K562 (cell line): ENCODE measurements at regions not wholly inside any gene's neighbourhood (a gene's known extent, or its start where the extent isn't known, plus 50 kb on each side); places are given as distances from the start of the nearest gene placed in this dataset.

Experiments used
- COPS2 ChIP-seq: fragments of 450-650 bp; conservative IDR thresholded peaks from 2 replicates; pipeline ENCODE4 v1.6.1; 2016; ENCODE audit warnings: mild to moderate bottlenecking, moderate library complexity
- CREM ChIP-seq: IDR thresholded peaks from 2 replicates; pipeline ENCODE4 v1.6.1; 2014; ENCODE audit warnings: antibody characterized with exemption, low read depth
- DMBX1 ChIP-seq: fragments of 250-450 bp; sonication (Bioruptor Pico); IDR thresholded peaks from 2 replicates; pipeline ENCODE4 v1.8.0; 2022; ENCODE audit warnings: inconsistent platforms, mild to moderate bottlenecking, moderate library complexity, borderline replicate concordance
- HSF4 ChIP-seq: fragments of 250-450 bp; sonication (Bioruptor Pico); IDR thresholded peaks from 2 replicates; pipeline ENCODE4 v2.1.2; 2022; ENCODE audit warnings: mild to moderate bottlenecking, moderate library complexity, borderline replicate concordance
- SIRT6 ChIP-seq: IDR thresholded peaks from one replicate; pipeline ENCODE4 v1.6.1; 2012; ENCODE audit warnings: low read depth, mild to moderate bottlenecking, control low read depth, inconsistent platforms, low read length, moderate library complexity
- USF2 ChIP-seq: sonication (generic); formaldehyde crosslinking; IDR thresholded peaks from 2 replicates; pipeline ENCODE4 v1.5.0; 2020; ENCODE audit warnings: missing genetic modification reagents
- YY1 ChIP-seq, 3 experiments: IDR thresholded peaks; 2 replicates each; pipeline ENCODE4 v1.6.1; 2011; ENCODE audit warnings: low read length in 2 of 3, mild to moderate bottlenecking in 2 of 3, moderate library complexity in 2 of 3, borderline replicate concordance in 1 of 3, control low read depth in 1 of 3, low read depth in 1 of 3; ENCODE audit not compliant: insufficient read depth in 3 of 3, insufficient replicate concordance in 2 of 3, control insufficient read depth in 1 of 3, insufficient read length in 1 of 3; ENCODE audit errors: extremely low read depth in 1 of 3
- TF ChIP-seq, protein P1 (sequence below): fragments of 450-650 bp; IDR thresholded peaks from 2 replicates; pipeline ENCODE4 v1.6.1; 2016; ENCODE audit warnings: low read depth
- TF ChIP-seq, protein P2 (sequence below): sonication (generic); formaldehyde crosslinking; IDR thresholded peaks from 2 replicates; pipeline ENCODE4 v1.8.0; 2022; ENCODE audit warnings: mild to moderate bottlenecking, missing genetic modification reagents

GRCh38 chr2:43021791-43022509 is 204.5 kb downstream of the ZFP36L2 start (continued):
- no peak for TF ChIP-seq USF2 (CRISPR knock-in tag)
- TF ChIP-seq CREM = no peak
- TF ChIP-seq, protein P1, sequence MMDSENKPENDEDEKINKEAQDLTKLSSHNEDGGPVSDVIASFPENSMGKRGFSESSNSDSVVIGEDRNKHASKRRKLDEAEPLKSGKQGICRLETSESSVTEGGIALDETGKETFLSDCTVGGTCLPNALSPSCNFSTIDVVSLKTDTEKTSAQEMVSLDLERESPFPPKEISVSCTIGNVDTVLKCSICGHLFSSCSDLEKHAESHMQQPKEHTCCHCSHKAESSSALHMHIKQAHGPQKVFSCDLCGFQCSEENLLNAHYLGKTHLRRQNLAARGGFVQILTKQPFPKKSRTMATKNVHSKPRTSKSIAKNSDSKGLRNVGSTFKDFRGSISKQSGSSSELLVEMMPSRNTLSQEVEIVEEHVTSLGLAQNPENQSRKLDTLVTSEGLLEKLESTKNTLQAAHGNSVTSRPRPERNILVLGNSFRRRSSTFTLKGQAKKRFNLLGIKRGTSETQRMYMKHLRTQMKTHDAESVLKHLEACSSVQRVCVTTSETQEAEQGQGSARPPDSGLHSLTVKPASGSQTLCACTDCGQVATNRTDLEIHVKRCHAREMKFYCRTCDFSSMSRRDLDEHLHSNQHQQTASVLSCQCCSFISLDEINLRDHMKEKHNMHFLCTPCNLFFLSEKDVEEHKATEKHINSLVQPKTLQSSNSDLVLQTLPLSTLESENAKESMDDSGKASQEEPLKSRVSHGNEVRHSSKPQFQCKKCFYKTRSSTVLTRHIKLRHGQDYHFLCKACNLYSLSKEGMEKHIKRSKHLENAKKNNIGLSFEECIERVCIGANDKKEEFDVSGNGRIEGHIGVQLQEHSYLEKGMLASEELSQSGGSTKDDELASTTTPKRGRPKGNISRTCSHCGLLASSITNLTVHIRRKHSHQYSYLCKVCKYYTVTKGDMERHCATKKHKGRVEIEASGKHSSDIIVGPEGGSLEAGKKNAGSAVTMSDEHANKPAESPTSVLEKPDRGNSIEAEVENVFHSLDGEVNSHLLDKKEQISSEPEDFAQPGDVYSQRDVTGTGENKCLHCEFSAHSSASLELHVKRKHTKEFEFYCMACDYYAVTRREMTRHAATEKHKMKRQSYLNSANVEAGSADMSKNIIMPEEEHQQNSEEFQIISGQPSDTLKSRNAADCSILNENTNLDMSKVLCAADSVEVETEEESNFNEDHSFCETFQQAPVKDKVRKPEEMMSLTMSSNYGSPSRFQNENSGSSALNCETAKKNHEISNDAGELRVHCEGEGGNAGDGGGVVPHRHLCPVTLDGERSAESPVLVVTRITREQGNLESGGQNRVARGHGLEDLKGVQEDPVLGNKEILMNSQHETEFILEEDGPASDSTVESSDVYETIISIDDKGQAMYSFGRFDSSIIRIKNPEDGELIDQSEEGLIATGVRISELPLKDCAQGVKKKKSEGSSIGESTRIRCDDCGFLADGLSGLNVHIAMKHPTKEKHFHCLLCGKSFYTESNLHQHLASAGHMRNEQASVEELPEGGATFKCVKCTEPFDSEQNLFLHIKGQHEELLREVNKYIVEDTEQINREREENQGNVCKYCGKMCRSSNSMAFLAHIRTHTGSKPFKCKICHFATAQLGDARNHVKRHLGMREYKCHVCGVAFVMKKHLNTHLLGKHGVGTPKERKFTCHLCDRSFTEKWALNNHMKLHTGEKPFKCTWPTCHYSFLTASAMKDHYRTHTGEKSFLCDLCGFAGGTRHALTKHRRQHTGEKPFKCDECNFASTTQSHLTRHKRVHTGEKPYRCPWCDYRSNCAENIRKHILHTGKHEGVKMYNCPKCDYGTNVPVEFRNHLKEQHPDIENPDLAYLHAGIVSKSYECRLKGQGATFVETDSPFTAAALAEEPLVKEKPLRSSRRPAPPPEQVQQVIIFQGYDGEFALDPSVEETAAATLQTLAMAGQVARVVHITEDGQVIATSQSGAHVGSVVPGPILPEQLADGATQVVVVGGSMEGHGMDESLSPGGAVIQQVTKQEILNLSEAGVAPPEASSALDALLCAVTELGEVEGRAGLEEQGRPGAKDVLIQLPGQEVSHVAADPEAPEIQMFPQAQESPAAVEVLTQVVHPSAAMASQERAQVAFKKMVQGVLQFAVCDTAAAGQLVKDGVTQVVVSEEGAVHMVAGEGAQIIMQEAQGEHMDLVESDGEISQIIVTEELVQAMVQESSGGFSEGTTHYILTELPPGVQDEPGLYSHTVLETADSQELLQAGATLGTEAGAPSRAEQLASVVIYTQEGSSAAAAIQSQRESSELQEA = no peak
- TF ChIP-seq DMBX1 (CRISPR knock-in tag) = no peak
- TF ChIP-seq YY1 (IDR thresholded peaks at IDR 0.05; ENCODE audit: borderline replicate concordance in 1 of 3, control insufficient read depth in 1 of 3, extremely low read depth in 1 of 3, insufficient read depth in 3 of 3, insufficient read length in 1 of 3, insufficient replicate concordance in 2 of 3, low read depth in 1 of 3, low read length in 2 of 3) = no peak
- TF ChIP-seq SIRT6 = no peak
- TF ChIP-seq HSF4 (CRISPR knock-in tag) = no peak
- TF ChIP-seq COPS2 = no peak
- TF ChIP-seq, protein P2, sequence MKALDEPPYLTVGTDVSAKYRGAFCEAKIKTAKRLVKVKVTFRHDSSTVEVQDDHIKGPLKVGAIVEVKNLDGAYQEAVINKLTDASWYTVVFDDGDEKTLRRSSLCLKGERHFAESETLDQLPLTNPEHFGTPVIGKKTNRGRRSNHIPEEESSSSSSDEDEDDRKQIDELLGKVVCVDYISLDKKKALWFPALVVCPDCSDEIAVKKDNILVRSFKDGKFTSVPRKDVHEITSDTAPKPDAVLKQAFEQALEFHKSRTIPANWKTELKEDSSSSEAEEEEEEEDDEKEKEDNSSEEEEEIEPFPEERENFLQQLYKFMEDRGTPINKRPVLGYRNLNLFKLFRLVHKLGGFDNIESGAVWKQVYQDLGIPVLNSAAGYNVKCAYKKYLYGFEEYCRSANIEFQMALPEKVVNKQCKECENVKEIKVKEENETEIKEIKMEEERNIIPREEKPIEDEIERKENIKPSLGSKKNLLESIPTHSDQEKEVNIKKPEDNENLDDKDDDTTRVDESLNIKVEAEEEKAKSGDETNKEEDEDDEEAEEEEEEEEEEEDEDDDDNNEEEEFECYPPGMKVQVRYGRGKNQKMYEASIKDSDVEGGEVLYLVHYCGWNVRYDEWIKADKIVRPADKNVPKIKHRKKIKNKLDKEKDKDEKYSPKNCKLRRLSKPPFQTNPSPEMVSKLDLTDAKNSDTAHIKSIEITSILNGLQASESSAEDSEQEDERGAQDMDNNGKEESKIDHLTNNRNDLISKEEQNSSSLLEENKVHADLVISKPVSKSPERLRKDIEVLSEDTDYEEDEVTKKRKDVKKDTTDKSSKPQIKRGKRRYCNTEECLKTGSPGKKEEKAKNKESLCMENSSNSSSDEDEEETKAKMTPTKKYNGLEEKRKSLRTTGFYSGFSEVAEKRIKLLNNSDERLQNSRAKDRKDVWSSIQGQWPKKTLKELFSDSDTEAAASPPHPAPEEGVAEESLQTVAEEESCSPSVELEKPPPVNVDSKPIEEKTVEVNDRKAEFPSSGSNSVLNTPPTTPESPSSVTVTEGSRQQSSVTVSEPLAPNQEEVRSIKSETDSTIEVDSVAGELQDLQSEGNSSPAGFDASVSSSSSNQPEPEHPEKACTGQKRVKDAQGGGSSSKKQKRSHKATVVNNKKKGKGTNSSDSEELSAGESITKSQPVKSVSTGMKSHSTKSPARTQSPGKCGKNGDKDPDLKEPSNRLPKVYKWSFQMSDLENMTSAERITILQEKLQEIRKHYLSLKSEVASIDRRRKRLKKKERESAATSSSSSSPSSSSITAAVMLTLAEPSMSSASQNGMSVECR (CRISPR knock-in tag) = no peak
